ENCODE measurements at regions not wholly inside any gene's neighbourhood (a gene's known extent, or its start where the extent isn't known, plus 50 kb on each side); places are given as distances from the start of the nearest gene placed in this dataset.

DNA sequence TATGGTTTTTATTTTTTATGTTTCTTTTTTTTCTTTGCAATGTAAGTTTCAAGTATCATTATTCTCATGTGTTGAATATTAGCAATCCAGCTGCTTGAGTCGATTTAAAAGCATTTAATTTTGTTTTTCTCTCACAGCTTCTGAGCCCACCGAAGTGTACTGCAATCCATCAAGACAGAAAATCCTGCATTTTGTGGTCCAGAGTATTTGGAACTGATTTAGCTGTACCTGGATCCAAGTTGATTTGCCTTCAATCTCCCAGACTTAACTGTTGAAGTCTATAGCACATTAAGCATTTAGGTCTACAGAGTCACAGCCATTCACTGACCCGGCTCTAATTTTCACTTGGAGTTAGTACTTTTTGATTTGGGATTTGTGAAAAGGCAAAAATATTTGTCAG, 622.9 kb upstream of the ADAMTS5 start:
- ChIA-PET CTCF (no interaction called here), POLR2A (ENCODE audit: low non-redundant PET) (no interaction called here)

DNA sequence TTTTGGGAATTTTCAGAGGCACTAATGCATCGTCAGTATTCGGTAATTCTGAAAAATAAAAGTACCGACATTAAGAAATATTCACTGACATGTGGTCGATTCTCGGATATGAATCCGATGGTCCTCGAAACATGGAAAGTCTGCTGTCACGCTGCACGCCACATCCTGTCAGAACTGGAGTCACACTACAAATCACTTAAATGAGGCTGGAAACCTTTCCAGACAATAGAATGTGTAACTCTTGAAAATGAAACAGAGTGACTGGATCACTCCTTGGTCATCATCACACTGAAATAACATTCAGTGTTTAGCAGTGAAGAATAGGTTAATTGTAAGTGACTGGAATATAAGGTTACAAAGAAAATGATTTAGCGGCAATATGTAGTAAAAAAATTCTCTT, 620.1 kb upstream of the ADAMTS5 start:
- POLR2A ChIA-PET (ENCODE audit: low non-redundant PET): no interaction called here
- no peak overlapping the region for H3K27ac ChIP-seq
- CTCF ChIA-PET: no interaction called here
- DNase-seq (ENCODE audit: low spot score): no peak
- TF ChIP-seq, protein P1, sequence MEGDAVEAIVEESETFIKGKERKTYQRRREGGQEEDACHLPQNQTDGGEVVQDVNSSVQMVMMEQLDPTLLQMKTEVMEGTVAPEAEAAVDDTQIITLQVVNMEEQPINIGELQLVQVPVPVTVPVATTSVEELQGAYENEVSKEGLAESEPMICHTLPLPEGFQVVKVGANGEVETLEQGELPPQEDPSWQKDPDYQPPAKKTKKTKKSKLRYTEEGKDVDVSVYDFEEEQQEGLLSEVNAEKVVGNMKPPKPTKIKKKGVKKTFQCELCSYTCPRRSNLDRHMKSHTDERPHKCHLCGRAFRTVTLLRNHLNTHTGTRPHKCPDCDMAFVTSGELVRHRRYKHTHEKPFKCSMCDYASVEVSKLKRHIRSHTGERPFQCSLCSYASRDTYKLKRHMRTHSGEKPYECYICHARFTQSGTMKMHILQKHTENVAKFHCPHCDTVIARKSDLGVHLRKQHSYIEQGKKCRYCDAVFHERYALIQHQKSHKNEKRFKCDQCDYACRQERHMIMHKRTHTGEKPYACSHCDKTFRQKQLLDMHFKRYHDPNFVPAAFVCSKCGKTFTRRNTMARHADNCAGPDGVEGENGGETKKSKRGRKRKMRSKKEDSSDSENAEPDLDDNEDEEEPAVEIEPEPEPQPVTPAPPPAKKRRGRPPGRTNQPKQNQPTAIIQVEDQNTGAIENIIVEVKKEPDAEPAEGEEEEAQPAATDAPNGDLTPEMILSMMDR (conservative IDR thresholded peaks at IDR 0.05; ENCODE audit: low read depth): no peak

More for the DNA sequence above, 622.9 kb upstream of the ADAMTS5 start:
- no peak for DNase-seq (ENCODE audit: low spot score)
- TF ChIP-seq, protein P1 (conservative IDR thresholded peaks at IDR 0.05; ENCODE audit: low read depth): no peak
- H3K27ac ChIP-seq: no peak overlapping the region

DNA sequence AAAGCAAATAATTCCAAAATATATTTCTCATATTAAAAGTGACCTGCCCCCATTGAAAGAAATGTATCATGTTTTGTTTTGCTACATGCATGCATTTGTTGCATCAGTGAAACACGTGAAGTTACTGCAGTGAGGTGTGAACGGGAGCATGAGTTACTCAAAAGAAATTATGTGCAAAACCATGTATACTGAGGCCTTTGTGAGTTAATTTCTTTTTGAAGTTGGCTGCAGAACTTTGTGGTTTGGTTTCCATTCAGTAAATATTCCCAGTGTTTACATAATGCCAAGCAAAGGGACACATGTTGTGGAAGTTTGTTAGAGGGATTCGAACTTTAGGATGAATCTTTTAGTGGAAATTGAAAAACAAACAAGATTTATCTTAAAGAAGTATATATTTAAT, 619.4 kb upstream of the ADAMTS5 start:
- TF ChIP-seq, protein P1 (conservative IDR thresholded peaks at IDR 0.05; ENCODE audit: low read depth): no peak
- CTCF ChIA-PET: no interaction called here
- DNase-seq (ENCODE audit: low spot score): no peak
- H3K27ac ChIP-seq: no peak overlapping the region
- POLR2A ChIA-PET (ENCODE audit: low non-redundant PET): no interaction called here

DNA sequence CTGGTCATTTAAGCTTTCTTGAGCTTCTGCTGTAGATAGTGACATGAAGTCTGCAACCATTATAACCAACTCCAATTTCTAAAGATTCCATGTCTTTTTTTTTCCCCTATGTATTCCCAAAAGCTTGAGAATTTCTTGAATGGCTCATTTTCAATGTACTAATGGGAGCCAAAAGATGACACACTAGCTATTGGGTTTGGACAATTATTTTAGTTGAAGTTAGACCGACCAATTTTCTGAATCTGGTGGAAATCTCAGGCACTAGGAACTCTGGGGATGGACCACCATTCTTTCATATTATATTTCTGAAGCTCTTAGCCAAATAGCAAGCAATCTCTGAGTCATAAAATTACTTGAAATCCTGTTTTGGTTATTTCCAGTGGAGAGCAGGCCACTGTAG, 617.4 kb upstream of the ADAMTS5 start:
- no peak for DNase-seq (ENCODE audit: low spot score)
- H3K27ac ChIP-seq: no peak overlapping the region
- ChIA-PET POLR2A (ENCODE audit: low non-redundant PET) (no interaction called here), CTCF (no interaction called here)
- TF ChIP-seq, protein P1 (conservative IDR thresholded peaks at IDR 0.05; ENCODE audit: low read depth): no peak

DNA sequence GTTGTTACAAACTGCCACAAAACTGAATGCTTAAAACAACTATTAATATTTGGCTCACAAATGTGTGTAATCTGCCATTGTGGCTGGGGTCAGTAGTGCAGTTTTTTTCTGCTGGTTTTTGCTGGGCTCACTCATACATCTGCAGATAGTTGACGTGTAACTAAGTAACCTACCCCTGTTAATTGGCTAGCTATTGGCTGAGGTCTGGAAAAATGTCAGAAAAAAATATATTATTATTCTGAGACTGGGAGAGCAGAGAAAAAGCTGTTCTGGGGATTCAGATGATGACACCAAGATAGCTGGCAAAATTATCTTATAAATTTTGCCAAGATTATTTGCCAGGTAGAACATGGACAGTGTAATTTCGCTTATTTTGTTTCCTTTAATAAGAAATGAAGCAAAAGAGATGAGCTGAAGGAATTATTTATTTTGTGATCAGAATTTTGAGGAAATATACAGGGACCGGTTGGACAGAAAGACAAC, 616.1 kb upstream of the ADAMTS5 start:
- POLR2A ChIA-PET (ENCODE audit: low non-redundant PET): no interaction called here
- CTCF ChIA-PET: no interaction called here
- TF ChIP-seq, protein P1 (conservative IDR thresholded peaks at IDR 0.05; ENCODE audit: low read depth): no peak
- no peak for DNase-seq (ENCODE audit: low spot score)
- H3K27ac ChIP-seq: no peak overlapping the region

DNA sequence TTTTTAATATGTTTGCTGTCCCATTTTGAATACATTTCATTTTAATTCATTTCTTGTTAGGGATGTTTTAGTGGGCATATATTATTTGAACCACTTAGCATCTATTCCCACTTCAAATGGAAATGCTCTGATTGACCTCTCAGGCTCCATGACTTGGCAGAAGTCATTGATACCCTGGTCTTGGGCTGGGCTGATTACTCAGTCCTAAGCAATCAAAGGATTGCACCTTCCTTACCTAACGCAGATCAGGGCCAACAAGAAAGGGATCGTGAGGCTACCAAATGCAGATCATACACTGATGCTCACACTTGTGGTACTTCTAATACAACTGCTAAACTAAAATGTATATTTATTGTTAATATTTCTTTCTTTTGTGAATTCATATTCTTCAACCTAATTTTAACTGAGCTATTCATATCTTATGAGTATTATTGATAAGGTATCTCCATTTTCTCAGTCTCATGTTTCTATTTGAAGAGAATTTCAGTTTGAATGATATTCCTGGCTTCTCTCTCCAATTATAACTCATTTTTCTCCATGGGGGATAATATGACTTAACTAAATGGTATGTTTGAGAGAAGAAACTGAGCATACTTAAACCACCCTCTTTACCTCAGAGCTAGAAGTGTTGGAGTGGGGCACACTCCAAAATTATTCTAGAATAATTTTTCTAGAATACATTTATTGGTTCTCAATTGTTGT, 615.5 kb upstream of the ADAMTS5 start:
- no peak for DNase-seq (ENCODE audit: low spot score)
- TF ChIP-seq, protein P1 (conservative IDR thresholded peaks at IDR 0.05; ENCODE audit: low read depth): no peak
- CTCF ChIA-PET: no interaction called here
- POLR2A ChIA-PET (ENCODE audit: low non-redundant PET): no interaction called here
- no peak overlapping the region for H3K27ac ChIP-seq

All from RWPE1 (cell line).